Renal pelvis (tissue), 1 donor: ENCODE measurements at regions not wholly inside any gene's neighbourhood (a gene's known extent, or its start where the extent isn't known, plus 50 kb on each side); places are given as distances from the start of the nearest gene placed in this dataset.
"Not testable (repeated sequence)": the region's sequence is repeated elsewhere in the genome, so short reads cannot be mapped to it uniquely, and the experiment has no call there.

Experiments
- DNase-seq: peaks from one replicate; pipeline ENCODE4 v3.0.0-alpha.2; 2013

DNA sequence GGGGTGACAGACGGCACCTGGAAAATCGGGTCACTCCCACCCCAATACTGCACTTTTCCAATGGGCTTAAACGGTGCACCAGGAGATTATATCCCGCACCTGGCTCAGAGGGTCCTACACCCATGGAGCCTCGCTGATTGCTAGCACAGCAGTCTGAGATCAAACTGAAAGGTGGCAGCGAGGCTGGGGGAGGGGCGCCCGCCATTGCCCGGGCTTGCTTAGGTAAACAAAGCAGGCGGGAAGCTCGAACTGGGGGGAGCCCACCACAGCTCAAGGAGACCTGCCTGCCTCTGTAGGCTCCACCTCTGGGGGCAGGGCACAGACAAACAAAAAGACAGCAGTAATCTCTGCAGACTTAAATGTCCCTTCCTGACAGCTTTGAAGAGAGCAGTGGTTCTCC, 208.1 kb downstream of the SLC38A4 start:
- not testable (repeated sequence) for DNase-seq

DNA sequence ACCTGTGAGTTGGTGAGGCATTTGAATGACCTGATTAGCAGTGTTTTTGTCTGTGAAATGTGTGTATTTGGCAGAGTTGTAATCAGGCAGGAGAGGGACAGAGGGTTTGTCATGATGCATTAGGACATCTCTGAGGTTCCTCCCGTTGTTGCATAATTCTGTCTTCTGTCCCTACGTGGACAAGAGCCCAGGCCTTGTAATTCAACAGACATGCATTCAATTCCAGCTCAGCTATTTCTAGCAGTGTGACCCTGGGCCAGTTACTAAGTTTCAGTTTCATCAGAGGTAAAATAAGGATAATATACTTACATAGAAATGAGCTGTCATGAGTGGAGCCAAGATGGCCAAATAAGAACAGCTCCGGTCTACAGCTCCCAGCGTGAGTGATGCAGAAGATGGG, 208.6 kb downstream of the SLC38A4 start:
- DNase-seq, result no peak

DNA sequence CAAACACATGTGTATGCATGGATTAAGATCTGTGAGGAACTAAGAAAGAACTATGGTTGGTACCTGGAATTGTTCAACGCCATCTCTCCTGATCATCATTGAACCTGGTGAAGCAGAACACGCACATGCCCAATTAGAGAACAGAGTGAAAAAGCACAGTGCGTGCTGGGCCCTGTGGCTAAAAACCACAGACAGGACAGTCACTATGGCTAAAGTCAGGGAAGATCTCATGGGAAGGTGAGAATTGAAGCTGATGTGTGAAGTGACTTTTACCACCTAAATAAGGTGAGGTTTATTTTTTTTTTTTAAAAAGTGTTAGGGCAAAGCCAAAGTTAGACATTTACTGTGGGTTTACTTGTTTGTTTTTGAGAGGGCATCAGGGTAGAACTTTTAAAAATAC, 215.0 kb downstream of the SLC38A4 start:
- no peak for DNase-seq

DNA sequence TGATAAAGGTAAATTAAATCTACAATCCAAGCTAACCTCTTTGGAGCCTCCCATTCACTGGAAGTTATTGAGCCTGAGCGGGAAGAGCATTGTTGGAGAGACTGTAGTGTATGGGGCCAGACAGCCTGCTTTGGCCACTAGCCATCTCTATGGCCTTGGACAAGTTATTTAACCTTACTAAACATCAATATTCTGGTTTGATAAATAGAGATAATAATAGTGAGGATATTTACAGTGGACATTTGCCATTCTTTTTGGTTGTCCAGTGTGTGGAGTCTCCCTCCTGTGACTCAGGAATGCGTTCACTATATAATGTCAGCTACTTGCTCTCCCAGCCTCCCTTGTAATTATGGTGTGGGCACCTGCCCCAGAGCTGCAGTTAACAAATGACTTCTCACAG, 216.1 kb downstream of the SLC38A4 start:
- DNase-seq, result no peak

DNA sequence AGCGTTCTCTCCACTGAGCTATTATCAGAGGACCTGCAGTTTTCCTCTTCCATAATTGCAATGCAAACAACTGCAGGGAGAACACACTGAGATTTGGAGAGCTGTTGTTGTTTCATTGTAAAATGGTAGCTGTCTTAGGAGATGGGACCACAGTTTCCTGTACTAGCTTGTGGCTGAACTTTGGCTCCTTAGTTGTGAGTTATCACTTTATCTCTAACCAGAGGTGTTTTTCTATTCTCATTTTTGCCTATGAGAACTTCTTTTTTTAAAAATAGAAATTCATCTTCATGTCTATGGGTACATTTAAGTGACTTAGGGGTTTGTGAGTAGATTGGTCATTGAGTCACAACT, 216.5 kb downstream of the SLC38A4 start:
- DNase-seq, result no peak

DNA sequence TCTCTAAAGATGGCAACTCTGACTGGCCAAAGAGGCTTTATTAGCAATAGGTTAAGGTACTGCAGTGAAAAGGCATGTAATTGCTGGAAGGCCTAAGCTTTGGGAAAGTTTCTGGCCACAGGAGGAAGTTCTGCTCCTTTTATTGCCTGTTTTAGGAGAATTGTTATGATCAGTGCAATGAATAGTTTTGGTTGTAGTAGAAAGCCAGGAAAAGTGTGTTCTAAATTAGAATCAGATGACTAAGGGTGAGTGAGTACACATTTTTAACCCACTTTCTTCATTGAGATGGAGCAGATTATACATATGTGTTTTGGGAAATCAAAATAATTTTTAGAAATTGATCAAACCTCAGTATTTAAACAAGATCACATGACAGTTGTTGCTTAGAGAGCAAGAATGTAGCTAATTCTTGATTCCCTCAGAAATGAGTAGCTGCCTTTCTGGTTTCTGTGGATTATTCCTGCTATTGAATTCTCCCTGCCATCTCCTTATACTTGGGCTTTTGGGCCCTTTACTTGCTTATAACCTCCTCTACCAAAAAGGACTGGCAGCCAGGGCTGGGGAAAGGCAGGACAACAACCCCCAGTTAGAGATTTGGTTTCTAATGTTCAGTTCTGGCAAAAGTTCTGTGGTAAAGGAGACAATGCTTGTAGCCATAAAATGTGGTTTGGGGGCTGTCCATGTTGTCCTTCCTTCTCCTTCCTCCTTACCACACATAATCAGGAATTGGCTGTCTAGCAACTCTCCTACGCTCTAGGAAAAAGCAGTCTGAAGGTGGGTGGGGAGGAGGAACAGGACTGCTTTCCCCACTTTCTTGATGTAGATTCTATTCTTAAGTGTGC, 217.1 kb downstream of the SLC38A4 start:
- no peak for DNase-seq

DNA sequence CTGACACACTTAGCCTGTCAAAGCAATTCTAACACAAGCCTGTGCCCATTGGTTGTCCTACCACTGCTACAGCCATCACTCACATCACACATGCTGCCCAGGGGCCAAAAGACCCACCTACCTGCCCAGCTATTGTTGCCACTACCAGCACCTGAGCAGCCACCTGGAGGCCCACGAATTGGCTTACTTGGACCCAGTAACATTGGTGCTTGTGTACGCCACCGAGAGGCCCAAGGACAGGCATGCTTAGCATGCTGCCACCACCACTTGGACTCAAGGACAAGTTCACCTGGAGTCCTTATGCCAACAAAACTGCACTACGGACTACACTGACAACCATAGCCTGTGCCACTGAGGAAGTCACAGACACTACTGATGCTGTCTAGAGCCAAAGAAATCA, 221.1 kb downstream of the SLC38A4 start:
- DNase-seq, result no peak

DNA sequence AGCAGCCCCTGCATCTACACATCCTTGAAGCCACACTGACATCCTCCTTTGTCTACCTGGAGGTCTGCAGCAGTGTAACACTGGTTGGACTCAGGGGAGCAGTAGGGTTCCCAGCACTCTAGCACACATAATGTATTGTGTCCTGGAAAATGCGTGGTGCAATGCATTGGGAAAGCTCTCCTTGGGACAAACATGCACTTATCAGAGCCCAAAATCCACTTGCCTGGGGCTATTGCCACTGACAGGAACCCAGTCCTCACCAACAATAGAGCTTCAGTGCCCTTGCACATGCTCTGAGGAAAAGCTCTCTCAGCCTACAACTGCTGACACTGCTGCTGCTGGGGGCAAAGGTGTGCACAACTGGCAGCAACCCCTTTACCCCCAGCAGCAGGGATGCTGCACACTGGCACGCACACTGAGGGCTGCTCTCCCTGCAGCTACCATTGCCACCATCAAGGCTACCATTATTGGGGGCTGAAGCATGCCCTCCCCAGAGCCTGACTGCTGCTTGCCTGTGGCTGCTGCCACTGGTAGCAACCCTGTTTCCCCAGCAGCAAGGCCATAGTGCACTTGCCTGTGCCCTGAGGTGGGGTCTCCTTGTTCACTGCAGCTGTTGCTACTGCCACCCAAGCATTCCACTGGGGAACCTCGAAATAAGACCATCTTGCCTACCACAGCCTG, 221.9 kb downstream of the SLC38A4 start:
- no peak for DNase-seq

DNA sequence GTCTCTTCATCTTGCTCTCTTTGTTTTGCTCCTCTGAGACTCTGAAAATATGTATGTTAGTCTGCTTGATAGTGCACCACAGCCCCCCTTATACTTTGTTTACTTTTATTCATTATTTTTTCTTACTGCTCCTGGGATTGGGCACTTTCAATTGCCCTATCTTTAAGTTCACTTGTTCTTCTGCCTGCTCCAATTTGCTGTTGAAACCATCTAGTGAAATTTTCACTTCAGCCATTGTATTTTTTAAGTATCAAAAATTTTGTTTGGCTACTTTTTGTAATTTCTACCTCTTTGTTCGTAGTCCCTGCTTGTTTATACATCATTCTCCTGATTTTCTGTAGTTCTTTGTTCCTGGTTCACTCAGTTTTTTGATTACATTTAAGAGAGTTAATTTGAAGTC, 223.3 kb downstream of the SLC38A4 start:
- DNase-seq, result no peak

DNA sequence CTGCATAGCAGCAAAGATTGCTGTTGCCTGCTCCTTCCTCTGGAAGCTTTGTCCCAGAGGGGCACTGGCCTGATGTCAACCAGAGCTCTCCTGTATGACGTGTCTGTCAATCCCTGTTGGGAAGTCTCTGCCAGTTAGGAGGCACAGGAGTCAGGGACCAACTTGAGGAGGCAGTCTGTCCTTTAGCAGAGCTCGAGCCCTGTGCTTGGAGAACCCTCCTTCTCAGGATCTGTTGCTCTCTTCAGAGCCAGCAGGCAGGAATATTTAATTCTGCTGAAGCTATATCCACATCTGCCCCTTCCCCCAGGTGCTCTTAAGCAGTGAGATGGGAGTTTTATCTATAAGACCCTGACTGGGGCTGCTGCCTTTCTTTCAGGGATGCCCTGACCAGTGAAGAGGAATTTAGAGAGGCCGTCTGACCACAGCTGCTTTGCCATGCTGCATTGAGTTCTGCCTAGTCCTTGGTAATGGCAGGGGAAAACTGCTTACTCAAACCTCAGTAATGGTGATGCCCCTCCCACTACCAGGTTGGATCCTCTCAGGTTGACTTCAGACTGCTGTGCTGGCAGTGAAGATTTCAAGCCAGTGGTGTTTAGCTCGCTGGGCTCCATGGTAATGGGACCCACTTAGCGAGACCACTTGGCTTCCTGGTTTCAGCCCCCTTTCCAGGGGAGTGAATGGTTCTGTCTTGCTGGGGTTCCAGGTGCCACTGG, 218.6 kb upstream of the SLC38A2 start:
- no peak for DNase-seq

DNA sequence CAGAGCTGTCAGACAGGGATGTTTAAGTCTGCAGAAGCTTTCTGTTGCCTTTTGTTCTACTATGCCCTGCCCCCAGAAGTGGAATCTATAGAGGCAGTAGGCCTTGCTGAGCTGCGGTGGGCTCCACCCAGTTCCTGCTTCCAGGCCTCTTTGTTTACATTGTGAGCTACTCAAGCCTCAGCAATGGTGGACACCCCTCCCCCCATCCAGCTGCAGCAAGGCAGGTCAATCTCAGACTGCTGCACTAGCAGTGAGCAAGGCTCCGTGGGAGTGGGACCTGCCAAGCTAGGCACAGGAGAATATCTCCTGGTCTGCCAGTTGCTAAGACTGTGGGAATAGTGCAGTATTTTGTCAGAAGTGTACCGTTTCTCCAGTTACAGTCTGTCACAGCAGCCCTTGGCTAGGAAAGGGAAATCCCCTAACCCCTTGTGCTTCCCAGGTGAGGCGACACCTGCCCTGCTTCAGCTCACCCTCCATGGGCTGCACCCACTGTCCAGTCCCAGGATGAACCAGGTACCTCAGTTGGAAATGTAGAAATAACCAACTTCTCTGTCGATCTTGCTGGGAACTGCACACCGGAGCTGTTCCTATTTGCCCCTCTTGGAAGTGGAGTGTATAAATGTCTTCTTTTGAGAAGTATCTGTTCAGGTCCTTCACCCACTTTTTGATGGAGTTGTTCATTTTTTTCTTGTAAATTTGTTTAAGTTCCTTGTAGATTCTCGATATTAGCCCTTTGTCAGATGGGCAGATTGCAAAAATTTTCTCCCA, 213.5 kb upstream of the SLC38A2 start:
- no peak for DNase-seq

DNA sequence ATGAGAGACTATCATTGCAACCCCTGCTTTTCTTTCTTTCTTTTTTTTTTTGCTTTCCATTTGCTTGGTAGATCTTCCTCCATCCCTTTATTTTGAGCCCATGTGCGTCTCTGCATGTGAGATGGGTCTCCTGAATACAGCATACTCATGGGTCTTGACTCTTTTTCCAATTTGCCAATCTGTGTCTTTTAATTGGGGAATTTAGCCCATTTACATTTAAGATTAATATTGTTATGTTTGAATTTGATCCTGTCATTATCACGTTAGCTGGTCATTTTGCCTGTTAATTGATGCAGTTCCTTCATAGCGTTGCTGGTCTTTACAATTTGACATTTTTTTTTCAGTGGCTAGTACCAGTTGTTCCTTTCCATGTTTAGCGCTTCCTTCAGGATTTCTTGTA, 211.5 kb upstream of the SLC38A2 start:
- not testable (repeated sequence) for DNase-seq

DNA sequence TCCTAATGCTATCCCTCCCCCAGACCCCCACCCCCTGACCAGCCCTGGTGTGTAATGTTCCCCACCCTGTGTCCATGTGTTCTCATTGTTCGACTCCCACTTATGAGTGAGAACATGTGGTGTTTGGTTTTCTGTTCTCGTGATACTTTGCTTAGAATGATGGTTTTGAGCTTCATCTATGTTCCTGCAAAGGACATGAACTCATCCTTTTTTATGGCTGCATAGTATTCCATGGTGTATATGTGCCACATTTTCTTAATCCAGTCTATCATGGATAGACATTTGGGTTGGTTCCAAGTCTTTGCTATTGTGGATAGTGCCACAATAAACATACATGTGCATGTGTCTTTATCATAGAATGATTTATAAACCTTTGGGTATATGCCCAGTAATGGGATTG, 209.4 kb upstream of the SLC38A2 start:
- DNase-seq, result not testable (repeated sequence)

DNA sequence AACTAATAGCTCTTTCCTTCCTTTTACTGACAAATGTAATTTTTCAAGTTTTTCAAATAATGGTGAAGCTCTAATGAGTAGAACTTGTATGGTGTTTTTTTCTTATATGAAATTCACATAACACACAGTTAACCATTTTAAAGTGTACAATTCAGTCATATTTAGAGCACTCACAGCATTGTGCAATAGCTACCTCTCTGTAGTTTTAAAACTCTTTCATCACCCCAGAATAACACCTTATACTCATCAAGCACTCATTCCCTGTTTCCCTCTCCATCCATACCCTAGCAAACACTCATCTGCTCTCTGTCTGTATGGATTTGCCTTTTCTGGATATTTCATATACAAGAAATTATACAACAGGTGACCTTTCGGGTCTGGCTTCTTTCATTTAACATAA, 207.9 kb upstream of the SLC38A2 start:
- no peak for DNase-seq

DNA sequence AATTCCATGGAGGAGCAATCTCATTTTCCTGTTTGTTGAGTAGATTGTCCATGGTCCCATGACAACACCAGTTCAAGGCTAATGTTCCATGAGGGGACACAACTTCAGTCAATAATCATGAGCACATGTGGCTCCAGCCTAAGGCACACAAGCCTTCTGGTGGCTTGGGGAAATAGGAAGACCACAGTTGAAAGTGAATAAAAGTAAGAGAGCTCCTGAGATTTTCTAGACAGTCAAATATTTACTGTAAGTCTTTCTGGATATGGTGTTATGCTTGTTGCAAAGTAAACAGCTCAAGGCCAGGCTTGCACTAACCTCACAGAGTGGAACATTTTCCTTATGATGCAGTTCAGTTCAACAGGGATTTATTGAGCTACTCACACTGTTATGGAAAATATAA, 206.9 kb upstream of the SLC38A2 start:
- no peak for DNase-seq

DNA sequence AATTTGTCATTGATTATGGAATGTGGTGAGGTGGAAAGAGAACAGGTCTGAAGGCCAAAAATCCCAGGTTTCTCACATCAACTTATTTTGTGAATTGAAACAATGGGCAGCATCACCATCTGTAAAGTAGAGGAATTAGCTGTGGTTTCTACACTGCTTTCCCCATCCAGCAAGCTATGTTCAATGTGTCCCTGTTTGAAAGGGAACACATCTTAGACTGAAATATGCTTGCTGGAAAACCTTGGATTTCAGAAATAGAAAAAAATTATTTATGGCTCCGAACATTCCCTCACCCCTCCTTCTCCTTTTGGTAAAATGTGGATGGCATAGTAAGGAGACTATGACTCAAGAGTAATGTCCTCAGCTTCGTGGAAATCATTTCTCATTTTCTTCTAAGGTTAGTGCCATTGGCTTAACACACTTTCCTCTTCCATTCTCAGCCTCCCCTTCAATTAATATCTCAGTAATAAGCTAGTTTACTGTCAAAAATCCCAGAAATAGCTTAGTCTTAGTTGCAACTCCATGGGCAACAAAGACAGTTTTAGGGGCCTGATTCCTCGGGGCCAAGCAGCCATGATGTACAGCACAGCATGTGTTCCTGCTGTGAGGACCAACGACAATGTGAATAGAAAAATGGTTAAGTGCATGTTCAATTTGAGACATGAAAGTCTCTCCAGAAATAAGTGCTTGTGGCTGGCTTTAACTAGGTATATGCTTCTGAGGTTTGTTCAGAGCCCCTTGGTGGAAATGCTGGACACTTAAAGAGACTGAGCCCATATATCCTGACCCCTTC, 205.8 kb upstream of the SLC38A2 start:
- DNase-seq, result no peak

DNA sequence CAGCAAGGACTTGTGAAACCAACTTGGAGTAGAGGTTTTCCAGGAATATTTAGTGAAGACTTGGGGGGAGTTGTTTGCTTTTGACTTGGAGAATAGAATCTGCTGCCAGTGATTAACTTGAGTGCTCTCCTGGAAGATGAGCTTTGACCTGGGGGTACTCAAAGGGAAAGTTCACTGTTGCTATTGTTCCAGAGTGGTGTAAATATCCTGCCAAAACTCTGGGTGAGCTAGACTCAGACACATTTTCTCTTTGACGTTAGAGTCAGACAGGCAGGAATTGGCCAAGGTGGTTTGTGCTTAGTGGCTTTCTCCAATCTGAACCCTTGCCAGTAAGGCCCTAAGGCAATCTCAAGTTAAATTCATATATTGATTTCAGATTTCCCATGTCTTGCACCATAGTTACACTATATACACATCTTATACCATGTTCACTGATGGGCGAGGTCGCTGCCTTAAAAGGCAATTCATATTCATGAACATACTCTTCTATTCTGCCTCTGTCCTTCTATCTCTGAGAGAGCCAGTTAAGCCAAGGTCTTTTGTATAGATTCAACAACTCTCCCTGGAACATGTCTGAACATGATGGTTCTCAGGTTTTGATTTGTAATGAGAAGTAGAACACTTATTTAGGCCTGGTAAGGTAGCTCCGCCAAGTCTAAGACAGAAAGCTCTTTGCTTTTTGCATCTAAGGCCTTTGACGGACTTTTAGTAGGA, 204.6 kb upstream of the SLC38A2 start:
- DNase-seq, result no peak

DNA sequence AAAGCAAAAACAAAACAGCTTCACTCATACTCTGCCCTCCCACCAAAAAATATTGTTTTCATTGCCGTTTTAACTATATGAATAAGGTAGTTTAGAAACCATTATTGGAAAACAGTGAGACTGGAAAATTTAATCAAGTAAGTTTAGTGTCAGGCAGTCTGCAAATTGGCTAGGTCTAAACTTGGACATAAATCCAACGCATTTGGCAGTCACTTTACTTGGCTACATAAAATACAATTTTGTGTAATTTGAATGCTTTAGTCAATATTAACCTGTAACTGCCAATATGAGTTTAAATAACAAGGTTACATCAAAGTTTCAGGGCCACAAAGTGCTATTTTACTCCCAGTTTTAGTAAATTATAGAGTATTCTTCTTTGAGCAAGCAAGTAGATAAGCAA, 202.3 kb upstream of the SLC38A2 start:
- no peak for DNase-seq

DNA sequence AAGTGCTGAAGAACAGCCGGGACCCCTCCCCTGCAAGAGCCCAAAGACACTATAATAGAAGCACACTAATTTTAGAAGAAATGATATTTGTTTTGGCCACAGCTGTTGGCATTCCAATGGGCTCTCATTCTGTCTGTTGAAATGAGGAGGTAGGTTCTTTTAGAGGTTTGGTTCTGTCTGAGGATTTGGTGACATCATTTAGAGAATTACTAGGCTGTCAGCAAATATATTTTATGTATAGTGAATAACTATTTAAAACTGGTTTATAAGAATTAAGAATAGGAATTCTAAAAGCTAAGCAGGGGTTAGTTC, 200.7 kb upstream of the SLC38A2 start:
- DNase-seq, result no peak

DNA sequence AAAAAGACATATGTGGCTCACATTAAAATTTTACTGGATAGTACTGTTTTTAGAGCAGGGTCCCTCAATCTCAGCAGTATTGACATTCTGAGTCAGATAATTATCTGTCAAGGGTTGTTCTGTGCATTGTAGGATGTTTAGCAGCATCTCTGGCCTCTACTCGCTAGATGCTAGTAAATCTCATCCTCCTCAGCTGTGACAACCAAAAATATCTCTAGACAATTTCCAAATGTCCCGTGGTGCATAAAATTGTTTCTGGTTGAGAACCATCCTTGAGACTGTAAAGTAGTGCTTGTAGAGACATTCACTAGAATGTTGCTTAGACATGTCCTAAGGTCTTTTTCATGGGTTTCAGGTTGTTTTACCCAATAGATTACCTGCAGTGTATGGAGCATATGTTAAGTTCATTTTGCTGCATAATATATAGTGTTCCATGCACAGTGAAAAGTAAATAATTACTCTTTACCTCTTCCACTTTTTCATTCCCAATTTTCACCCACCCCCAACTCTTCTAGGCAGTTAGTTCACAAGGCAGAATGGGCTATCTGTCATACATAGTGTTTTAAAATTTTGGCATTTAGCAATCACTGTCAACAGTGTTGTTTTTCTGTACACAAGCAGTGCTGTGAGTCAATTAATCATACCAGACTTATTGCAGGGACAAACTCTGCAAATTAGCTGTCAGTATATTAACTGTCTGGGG, 200.2 kb upstream of the SLC38A2 start:
- no peak for DNase-seq
